Right forelimb (tissue), 1 donor: ENCODE measurements at regions not wholly inside any gene's neighbourhood (a gene's known extent, or its start where the extent isn't known, plus 50 kb on each side); places are given as distances from the start of the nearest gene placed in this dataset.
"Not testable (repeated sequence)": the region's sequence is repeated elsewhere in the genome, so short reads cannot be mapped to it uniquely, and the experiment has no call there.

Experiments
- DNase-seq: peaks from one replicate; pipeline ENCODE4 v3.0.0-alpha.2; 2018

- not testable (repeated sequence) for DNase-seq
These were observed 64.4 kb downstream of the TMEM200C start for GRCh38 chr18:5830902-5831301.

DNA sequence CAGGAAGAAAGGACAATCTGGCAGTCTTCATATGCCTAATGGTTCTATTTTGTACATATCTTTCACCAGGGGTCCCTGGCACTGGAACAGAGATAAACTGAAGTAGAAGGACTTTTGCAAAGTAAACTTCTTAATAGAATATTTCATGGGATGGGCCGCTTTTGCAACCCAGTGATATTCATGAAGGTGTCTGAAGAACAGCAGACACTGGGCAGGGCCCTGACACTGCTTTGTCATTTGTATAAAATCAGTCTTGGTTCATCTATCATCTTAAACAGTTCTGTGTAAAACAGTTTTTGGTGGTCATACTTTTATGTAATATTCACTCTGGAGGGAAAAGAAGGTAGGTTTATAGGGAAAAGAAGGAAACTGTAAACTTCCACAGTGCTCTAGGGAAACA, 66.4 kb downstream of the TMEM200C start:
- DNase-seq = no peak

DNA sequence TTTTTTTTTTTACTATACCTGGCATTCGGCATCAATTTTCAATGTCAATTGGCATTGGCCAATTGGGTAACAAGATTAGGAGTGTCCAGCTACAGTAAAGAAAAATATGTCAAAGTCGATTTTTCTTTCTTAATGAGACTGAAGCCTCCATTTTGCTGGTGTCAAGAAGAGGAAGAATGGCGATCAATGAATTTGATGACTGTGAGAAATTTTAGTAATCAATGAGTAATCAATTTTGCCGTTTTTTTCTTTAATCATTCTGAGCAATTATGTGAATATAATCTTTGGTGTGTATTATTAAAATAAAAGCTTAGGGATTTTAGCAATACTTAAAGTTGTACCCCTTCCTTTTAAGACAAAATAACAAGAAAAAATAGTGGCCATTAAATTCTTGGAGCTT, 69.7 kb downstream of the TMEM200C start:
- DNase-seq = no peak

- DNase-seq = no peak
These were observed 70.8 kb downstream of the TMEM200C start for GRCh38 chr18:5824370-5824984.

DNA sequence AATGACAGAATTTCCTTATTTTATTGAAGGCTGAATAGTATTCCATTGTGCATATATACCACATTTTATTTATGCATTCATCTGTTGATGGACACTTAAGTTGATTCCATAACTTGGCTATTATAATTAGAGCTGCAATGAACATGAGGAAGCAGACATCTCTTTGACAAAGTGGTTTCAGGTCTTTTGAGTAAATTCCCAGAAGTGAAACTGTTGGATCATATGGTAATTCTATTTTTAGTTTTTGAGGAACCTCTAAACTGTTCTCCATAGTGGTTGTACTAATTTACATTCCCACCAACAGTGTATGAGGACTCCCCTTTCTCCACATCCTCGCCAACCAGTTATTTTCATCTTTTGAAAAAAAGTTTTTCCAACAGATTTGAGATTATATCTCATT, 77.5 kb downstream of the TMEM200C start:
- no peak for DNase-seq

GRCh38 chr18:5806860-5807259, 88.5 kb downstream of the TMEM200C start:
- DNase-seq = no peak

- DNase-seq = no peak
These were observed 107.4 kb downstream of the TMEM200C start for GRCh38 chr18:5787936-5788335.

DNA sequence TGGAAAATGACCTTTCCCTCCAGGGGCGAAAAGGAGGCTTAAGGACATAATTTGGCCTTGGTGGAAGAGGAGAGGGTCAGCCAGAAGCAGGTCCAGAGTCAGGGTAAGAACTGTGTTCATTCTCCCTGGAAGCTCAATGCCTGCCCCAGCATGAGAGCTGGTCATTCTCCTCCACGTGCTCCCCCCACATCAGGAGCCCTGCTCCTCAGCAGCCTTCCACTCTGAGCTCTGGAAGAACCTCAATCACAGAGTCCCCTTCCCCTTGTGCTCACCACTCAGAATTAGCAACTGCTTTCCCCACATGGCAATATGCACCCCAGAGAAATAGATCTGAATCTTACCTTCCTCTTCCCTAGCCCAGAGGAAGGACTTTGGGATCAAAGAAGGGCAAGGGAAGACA, 115.4 kb downstream of the TMEM200C start:
- DNase-seq = no peak

DNA sequence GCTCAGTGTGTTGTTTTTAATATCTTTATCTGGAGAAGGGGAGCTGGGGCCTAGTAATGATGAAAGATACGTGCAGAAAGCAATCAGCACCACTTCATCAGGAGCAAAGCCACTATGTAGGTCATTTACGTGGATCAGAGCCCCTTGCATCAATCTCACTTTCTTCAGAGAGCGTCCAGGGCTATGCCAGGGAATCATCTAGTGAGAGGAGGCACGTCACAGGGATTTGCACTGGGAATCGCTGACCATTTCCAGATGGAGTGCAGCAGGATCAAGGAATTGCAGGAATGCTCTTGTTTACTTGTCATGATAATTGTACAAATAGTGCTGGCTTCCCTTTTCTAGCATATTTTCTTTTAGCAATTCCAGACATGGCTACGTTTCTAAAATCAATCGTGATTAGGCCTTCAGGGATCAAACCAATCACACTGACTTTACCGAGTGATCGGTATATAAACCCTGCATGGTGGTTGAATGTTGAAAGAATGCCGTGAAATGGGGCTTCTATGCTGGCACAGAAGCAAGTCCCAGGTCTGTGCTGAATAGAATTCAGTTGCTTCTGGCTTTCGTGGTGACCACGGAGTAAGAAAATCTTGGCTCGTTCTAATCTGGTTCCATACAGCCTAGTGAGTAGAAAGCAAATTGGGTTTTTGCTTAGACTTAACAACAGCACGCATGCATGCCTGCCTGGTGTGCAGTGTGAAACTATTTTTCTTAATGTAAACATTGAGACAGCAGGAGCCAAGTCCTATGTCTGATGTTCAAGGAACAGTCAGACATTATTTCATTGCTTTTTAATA, 122.8 kb downstream of the TMEM200C start:
- no peak for DNase-seq

GRCh38 chr18:5771343-5771742, 124.0 kb downstream of the TMEM200C start:
- DNase-seq = no peak

DNA sequence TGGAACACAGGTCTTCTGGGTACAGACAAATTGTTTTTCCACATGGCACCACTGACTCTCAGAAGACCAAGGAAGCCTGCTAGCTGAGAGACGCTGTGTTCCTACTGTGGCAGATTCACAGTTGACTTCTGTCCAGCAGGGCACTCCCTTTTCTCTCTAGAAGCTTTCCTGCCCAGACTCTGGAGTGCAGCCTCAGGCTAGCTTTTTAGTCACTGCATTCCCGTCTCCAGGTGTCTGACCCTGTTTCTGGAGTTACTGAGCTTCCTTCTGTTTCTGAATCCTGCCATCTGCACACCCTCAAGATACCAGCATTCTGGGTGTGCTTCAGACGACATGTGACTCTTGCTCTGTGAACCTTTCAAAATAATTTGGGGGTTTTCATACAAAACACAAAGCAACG, 125.1 kb downstream of the TMEM200C start:
- DNase-seq = no peak

DNA sequence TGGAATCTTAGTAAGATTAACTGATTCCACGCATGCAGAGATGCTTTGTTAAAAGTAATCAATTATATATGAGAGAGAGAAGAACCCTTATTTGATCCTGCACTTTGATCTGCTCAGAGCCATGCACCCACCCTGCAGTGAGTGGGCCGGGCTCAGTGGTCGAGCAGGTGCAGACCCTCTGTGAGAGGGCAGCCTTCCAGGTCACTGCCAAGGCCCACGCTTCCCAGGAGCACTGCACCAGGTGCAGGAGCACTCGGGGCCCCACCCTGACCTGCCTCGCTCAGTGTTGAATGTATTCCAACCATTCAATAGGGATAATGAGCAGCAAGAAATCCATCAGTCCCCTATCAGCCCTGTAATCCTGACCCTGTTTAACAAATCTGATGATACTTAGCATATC, 126.9 kb downstream of the TMEM200C start:
- no peak for DNase-seq

DNA sequence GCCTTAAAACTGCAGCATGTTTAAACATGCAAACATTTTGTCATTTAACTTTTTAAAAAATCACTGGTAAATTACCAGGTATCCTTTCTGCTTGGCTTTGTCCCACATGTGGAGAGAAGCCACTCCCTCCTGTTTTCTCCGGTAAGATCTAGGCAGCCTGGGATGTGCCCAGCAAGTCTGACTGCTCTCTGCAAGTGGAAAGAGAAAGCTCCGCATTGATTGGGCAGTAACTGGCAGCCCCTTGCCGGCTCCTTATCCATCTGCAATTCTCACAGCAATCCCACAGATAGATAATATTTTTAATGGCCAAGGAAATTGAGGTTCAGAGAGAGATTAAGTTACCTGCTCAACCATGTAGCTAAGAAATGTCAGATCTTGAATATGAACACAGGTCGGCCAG, 136.1 kb downstream of the TMEM200C start:
- DNase-seq = no peak

GRCh38 chr18:5756823-5757222, 138.5 kb downstream of the TMEM200C start:
- DNase-seq = no peak

DNA sequence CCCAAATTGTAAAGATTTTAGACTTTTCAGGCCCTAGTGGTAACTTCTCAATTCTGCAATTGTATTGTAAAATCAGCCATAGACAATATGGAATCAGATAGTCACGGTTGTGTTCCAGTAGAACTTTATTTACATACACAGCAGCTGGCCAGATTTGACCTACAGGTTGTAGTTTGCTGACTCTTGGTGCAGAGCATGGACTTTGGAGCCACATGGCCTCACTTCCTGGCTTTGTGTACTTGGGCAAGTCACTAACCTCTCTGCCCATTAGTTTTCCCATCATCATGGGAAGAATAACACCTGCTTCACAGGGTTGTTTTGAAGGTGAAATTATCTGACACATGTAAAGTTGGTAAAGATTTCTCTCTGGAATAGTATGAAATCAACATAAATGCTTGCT, 147.6 kb downstream of the TMEM200C start:
- DNase-seq = no peak

DNA sequence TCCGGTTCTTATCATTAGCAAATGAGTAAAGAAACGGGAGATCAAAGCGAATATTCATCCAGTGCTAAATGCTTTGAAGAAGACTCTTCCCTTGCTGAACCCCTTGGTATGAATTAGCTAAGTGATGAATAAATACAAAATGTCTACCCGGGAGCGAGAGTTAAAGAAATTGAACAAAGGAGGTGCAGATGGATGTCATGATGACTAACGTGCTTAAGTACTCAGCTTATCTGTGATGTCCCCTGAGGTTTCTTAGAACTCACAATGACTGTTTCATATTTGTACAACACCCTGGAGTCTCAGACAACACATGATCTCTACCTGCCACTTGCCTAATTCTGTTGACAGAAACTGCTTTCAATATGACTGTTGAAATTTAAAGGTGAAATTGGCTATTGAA, 148.5 kb downstream of the TMEM200C start:
- DNase-seq = no peak

DNA sequence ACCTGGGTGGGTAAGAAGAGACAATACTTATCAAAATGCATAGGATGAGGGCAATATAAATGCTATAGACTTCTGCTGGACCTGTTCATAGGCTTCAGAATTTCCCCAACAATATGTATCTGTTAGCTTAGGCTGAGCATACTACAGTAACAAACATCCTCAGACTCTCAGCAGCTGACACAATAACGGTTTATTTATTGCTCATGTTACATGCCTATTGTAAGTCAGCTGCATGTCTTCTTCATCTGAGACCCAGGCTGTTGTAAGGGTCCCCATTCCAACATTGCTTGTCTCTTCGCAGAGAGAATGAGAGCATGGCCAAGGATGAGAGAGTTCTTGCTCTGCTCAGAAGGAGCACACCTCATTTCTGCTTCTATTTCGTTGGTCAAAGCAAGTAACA, 150.7 kb downstream of the TMEM200C start:
- no peak for DNase-seq

GRCh38 chr18:5738526-5738925, 156.8 kb downstream of the TMEM200C start:
- no peak for DNase-seq

DNA sequence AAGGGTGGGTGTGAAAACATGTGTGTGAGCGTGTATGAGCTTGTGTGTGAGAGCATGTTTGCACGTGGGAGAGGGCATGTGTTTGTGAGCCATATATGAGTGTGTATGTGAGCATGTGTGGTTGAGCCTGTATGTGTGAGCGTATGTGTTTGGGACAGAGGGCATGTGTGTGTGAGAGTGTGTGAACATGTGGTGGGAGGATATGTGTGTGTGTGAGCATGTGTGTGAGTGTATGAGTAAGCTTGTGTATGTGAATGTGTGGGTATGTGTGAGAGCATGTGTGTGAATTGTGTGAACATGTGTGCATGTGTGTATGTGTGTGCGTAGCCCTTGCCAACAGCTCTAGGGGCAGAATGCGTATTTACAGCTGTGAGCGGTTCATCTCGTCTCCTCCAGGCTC, 163.0 kb downstream of the TMEM200C start:
- no peak for DNase-seq

DNA sequence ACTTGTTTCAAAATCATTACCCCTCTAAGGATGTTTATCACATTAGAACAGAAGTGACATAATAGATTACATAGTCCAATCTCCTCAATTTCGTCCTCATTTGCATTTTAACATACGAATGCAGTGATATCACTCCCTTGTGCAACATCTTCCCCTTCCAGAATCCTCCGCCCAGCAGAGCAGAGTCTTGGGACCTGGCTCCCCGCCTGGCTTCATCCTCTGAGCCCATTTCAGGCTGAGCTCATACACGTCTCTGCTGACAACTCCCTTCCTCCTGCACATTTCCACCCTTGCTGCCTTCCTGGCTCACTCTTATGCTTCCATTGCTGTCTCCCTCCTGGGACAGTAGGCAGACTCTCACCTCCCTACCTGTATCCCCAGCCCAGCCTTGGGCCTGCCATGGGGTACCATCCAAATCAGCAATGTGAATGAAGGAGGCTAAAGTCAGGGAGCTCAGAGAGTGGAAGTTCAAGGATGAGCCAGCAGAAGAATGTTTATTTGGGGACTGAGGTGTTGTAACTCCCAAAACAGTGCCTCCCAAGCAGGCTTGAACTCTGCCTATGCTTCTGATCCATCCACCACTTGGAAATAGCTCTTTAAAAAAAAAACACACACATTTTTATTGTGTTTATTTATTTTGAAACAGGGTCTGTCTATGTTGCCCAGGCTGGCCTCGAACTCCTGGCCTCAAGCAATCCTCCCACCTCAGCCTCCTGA, 165.2 kb downstream of the TMEM200C start:
- DNase-seq = no peak

DNA sequence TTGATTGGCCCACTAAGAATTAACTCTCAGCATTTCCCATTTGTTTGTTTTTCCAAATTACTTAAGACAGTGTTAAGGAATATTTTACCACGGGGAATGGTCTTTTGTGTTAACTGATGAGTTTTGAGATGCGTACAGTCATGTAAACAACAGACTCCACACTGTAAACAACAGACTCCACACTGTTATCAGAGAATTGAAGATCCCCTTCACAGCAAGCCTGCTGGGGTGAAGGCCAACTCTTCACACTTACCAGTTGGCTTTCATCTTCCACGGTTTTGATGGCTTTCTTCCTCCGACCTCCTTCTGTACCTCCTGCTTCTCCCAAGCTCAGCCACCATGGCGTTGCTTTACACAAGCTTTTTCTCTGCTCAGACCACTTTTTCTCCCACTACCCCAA, 166.8 kb downstream of the TMEM200C start:
- DNase-seq = no peak

DNA sequence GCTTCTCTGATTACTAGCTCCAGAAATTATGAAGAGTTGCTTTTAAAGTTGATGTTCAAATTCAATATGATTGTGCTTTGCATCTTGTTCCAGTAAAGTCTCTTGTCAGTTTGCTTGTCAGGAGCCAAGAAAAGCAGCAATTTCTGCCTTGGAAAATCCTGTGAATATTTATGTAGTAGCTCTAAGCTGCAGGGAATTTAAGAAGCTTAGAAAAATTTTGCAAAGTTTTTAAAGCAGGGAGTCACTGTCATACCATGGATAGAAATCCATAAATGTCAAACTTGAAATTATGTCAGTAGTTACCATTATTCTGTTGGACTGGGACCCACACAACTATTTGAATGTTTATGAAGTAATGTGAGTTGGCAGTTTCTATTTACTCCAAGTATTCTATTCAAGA, 169.3 kb downstream of the TMEM200C start:
- no peak for DNase-seq

DNA sequence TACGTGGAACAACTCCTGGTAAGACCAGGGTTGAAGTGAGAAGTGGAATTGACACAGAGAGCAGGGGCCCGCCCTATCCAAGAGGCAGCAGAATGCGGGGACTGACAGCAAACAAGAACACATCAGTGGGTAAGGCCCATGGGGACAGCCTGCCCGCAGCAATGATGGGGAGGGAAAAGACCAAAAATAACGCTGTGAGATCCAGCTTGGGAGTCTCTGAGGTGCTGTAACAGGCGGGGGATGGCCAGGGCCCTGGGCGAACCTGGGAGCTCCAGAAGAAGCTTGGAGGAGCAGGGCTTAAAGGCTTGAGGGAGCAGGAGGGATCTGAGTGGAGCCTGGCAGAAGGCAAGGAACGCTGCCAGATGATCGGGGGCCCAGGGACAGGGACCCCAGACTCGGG, 173.4 kb downstream of the TMEM200C start:
- no peak for DNase-seq

DNA sequence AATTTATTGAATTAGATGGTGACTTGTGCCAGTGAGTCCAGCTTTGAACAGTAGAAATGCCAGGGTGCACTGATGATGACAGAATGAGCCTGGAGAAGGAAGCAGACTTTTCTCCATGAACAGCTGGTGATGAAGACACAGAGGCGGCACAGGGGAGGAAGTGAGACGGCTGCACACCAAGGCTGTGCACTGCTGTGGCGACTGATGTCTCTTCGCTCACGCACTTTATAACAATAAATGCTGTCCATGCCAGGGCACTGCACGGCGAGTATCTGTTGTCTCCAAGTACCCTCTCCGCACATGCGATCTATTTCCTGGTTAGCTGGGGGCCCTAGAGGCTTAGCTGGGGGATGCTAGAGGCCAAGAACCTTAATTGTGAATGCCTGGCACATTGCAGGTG, 175.2 kb downstream of the TMEM200C start:
- DNase-seq = no peak
